PC-3 (cell line): ENCODE measurements at regions not wholly inside any gene's neighbourhood (a gene's known extent, or its start where the extent isn't known, plus 50 kb on each side); places are given as distances from the start of the nearest gene placed in this dataset.

Experiments used
- EZH2 ChIP-seq: fragments of 300-600 bp; sonication (generic); IDR thresholded peaks from one replicate; pipeline ENCODE4 v1.6.1; 2017; ENCODE audit warnings: antibody characterized with exemption, mild to moderate bottlenecking, low read length; ENCODE audit not compliant: unreplicated experiment
- EZH2phosphoT487 ChIP-seq: fragments of 300-600 bp; sonication (generic); IDR thresholded peaks from 2 replicates; pipeline ENCODE4 v1.6.1; 2018; ENCODE audit warnings: mild to moderate bottlenecking, antibody characterized with exemption, low read length, borderline replicate concordance

DNA sequence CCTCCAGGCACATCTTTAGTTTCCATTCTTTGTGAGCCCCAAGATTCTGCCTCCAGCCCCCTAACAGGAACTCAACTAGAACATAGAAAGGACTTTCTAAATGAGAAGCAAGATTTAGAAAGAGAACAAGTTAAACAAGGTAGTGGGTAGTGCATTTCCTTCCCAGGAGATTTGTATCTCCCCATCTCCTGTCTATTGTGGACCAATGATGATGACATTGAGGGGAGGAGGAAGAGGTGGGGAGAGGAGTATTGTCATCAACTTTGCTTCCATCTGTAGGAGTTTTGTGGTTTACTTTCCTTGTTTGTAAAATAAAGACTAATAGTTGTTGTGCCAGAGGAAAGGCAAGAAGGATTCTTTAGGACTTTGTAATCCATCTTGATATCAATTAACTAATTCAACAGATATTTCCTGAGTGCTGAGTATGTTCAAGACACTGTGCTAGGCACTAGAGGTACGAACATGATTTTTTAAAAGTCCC, 235.3 kb upstream of the ROPN1 start:
- TF ChIP-seq EZH2 = no peak
- no peak for TF ChIP-seq EZH2phosphoT487
